HCT116 (cell line): ENCODE measurements at regions not wholly inside any gene's neighbourhood (a gene's known extent, or its start where the extent isn't known, plus 50 kb on each side); places are given as distances from the start of the nearest gene placed in this dataset.

ENCODE experiments used
- ATAC-seq: fragments of 200-7000 bp; cut with Tn5 transposase; 2 replicates; pipeline ENCODE4 v1.9.1; 2020; ENCODE audit warnings: mild to moderate bottlenecking, moderate library complexity
- BruUV-seq: library from RNA; stranded (reverse); fragments of 400-500 nt; replicated peaks from 2 replicates; lab custom pipeline; 2021; lab: Mats Ljungman, UMichigan
- CTCF ChIA-PET: fragments of 300-600 bp; sonication (Branson Sonifier 250); formaldehyde crosslinking; loops from one replicate; lab custom pipeline; 2021; ENCODE audit warnings: antibody characterized with exemption; lab: Charles Lee
- POLR2A ChIA-PET: fragments of 300-600, 350-600 bp; sonication (Branson Sonifier 250); formaldehyde crosslinking; loops from one replicate; lab custom pipeline; 2021; ENCODE audit warnings: antibody characterized with exemption; lab: Charles Lee
- RAD21 ChIA-PET, 2 experiments: fragments of 300-600 bp; sonication (Branson Sonifier 250); formaldehyde crosslinking; loops; one replicate each; lab custom pipeline; 2023; ENCODE audit warnings: low total read pairs in 2 of 2; ENCODE audit not compliant: uncharacterized antibody in 2 of 2, unreplicated experiment in 2 of 2, low non-redundant PET in 1 of 2; lab: Charles Lee
- DNase-seq: peaks from one replicate; pipeline ENCODE4 v3.0.0-alpha.2; 2010; ENCODE audit warnings: low read depth, low spot score
- H2AFZ ChIP-seq: fragments of 200-600 bp; shearing (Covaris generic), sonication (generic); 2 replicates; pipeline ENCODE4 v1.6.1; 2017; ENCODE audit warnings: low read depth, mixed run types, mixed read lengths, antibody characterized with exemption, low read length; ENCODE audit not compliant: poor library complexity, severe bottlenecking
- H3K27ac ChIP-seq: 2 replicates; pipeline ENCODE4 v1.5.1; 2012; ENCODE audit warnings: low read depth, low read length
- H3K27me3 ChIP-seq: fragments of 200-600 bp; sonication (generic); 2 replicates; pipeline ENCODE4 v1.6.1; 2016; ENCODE audit warnings: mixed run types, low read length, mixed read lengths; ENCODE audit not compliant: insufficient read depth
- H3K36me3 ChIP-seq, 2 experiments: fragments of 200-500 bp in 1 of 2; fragments of 200-600 bp in 1 of 2; sonication (Bioruptor generic) in 1 of 2; sonication (generic) in 1 of 2; 2 replicates each; pipeline versions ENCODE4 v1.5.1 to v1.6.1; 2014 to 2016; ENCODE audit warnings: low read length in 2 of 2, inconsistent platforms in 1 of 2, mixed read lengths in 1 of 2, mixed run types in 1 of 2; ENCODE audit not compliant: insufficient read depth in 2 of 2, control insufficient read depth in 1 of 2
- H3K4me1 ChIP-seq, 2 experiments: fragments of 200-600 bp in 1 of 2; sonication (generic) in 1 of 2; 2 replicates each; pipeline versions ENCODE4 v1.5.1 to v1.6.1; 2012 to 2017; ENCODE audit warnings: low read length in 2 of 2, inconsistent platforms in 1 of 2, mild to moderate bottlenecking in 1 of 2, mixed read lengths in 1 of 2, mixed run types in 1 of 2, moderate library complexity in 1 of 2; ENCODE audit not compliant: insufficient read depth in 2 of 2, control insufficient read depth in 1 of 2
- H3K4me2 ChIP-seq: fragments of 200-600 bp; sonication (generic); 2 replicates; pipeline ENCODE4 v1.6.1; 2017; ENCODE audit warnings: mixed run types, low read length, mixed read lengths
- H3K4me3 ChIP-seq, 2 experiments: fragments of 200-600 bp in 1 of 2; sonication (generic) in 1 of 2; replicated peaks in 1 of 2; 2 replicates each; pipeline ENCODE4 v1.5.1; 2011 to 2016; ENCODE audit warnings: low read length in 2 of 2, control low read depth in 1 of 2, low read depth in 1 of 2, mild to moderate bottlenecking in 1 of 2, mixed read lengths in 1 of 2, mixed run types in 1 of 2
- H3K79me2 ChIP-seq: fragments of 200-600 bp; sonication (generic); 2 replicates; pipeline ENCODE4 v1.6.1; 2017; ENCODE audit warnings: mild to moderate bottlenecking, mixed run types, low read length, moderate library complexity, mixed read lengths; ENCODE audit not compliant: insufficient read depth
- H3K9ac ChIP-seq: fragments of 200-600 bp; sonication (generic); 2 replicates; pipeline ENCODE4 v1.6.1; 2016; ENCODE audit warnings: low read length, mixed read lengths
- H3K9me2 ChIP-seq: fragments of 200-600 bp; sonication (generic), shearing (Covaris generic); 2 replicates; pipeline ENCODE4 v1.6.1; 2017; ENCODE audit warnings: mixed run types, mild to moderate bottlenecking, moderate library complexity; ENCODE audit not compliant: insufficient read depth
- H3K9me3 ChIP-seq, 2 experiments: fragments of 200-500 bp in 1 of 2; fragments of 200-600 bp in 1 of 2; sonication (Bioruptor generic) in 1 of 2; sonication (generic) in 1 of 2; 2 replicates each; pipeline ENCODE4 v1.6.1; 2014 to 2017; ENCODE audit warnings: low read length in 2 of 2, mixed read lengths in 2 of 2, inconsistent platforms in 1 of 2, low read depth in 1 of 2, mild to moderate bottlenecking in 1 of 2, mixed run types in 1 of 2, moderate library complexity in 1 of 2; ENCODE audit not compliant: control insufficient read depth in 1 of 2, insufficient read depth in 1 of 2
- H4K20me1 ChIP-seq: fragments of 200-600 bp; sonication (generic), shearing (Covaris generic); 2 replicates; pipeline ENCODE4 v1.6.1; 2017; ENCODE audit warnings: mixed run types, mild to moderate bottlenecking, moderate library complexity; ENCODE audit not compliant: insufficient read depth
- EGR1 ChIP-seq: IDR thresholded peaks from 2 replicates; pipeline ENCODE4 v1.6.1; 2012; ENCODE audit warnings: low read depth
- ELF1 ChIP-seq: IDR thresholded peaks from 2 replicates; pipeline ENCODE4 v1.6.1; 2012; ENCODE audit warnings: low read depth, borderline replicate concordance
- EZH2phosphoT487 ChIP-seq: fragments of 200-600 bp; IDR thresholded peaks from 2 replicates; pipeline ENCODE4 v1.6.1; 2018; ENCODE audit warnings: antibody characterized with exemption, borderline replicate concordance
- FOSL1 ChIP-seq: IDR thresholded peaks from 2 replicates; pipeline ENCODE4 v1.6.1; 2012; ENCODE audit warnings: low read depth
- JUND ChIP-seq: IDR thresholded peaks from 2 replicates; pipeline ENCODE4 v1.6.1; 2012
- POLR2A ChIP-seq: IDR thresholded peaks from 2 replicates; pipeline ENCODE4 v1.7.0; 2011; ENCODE audit warnings: borderline replicate concordance; ENCODE audit not compliant: insufficient read depth, insufficient read length; ENCODE audit errors: extremely low read depth
- RAD21 ChIP-seq: IDR thresholded peaks from 2 replicates; pipeline ENCODE4 v1.6.1; 2012; ENCODE audit warnings: low read depth, mild to moderate bottlenecking
- SIN3A ChIP-seq: IDR thresholded peaks from 2 replicates; pipeline ENCODE4 v1.6.1; 2012; ENCODE audit warnings: low read depth
- SRF ChIP-seq: IDR thresholded peaks from 2 replicates; pipeline ENCODE4 v1.6.1; 2012; ENCODE audit warnings: low read depth
- TCF7L2 ChIP-seq: IDR thresholded peaks from 2 replicates; pipeline ENCODE4 v1.7.0; 2011; ENCODE audit warnings: borderline replicate concordance, inconsistent platforms; ENCODE audit not compliant: insufficient read depth, insufficient read length; ENCODE audit errors: extremely low read depth
- YY1 ChIP-seq: IDR thresholded peaks from 2 replicates; pipeline ENCODE4 v1.6.1; 2011; ENCODE audit warnings: low read length, low read depth, moderate library complexity, mild to moderate bottlenecking; ENCODE audit not compliant: insufficient replicate concordance; ENCODE audit errors: extremely low read depth
- intact Hi-C: fragments of 100-400 bp; cut with micrococcal nuclease; formaldehyde crosslinking; loops from 2 replicates; pipeline ENCODE4 v1.10.0; 2022
- TF ChIP-seq, protein P1 (sequence below): IDR thresholded peaks from 2 replicates; pipeline ENCODE4 v1.6.1; 2012

- no peak overlapping the region for H2AFZ ChIP-seq
- ATAC-seq = no peak
- no peaks in the 10 kb centered on the region for H3K4me1 ChIP-seq
- no peaks in the 10 kb centered on the region for H4K20me1 ChIP-seq
- POLR2A ChIA-PET = no interaction called here
- TF ChIP-seq POLR2A (no peak), JUND (no peak), YY1 (no peak)
- no peak overlapping the region for H3K9ac ChIP-seq
- intact Hi-C loops = no loop called here
- H3K9me2 ChIP-seq = no peaks in the 10 kb centered on the region
- no peak overlapping the region for H3K4me3 ChIP-seq
- CTCF ChIA-PET = no interaction called here
- no peaks in the 10 kb centered on the region for H3K9me3 ChIP-seq
- H3K79me2 ChIP-seq = no peaks in the 10 kb centered on the region
- no peak for DNase-seq
- H3K27me3 ChIP-seq = no peaks in the 10 kb centered on the region
- RAD21 ChIA-PET = no interaction called here
- no peaks in the 10 kb centered on the region for H3K36me3 ChIP-seq
- H3K27ac ChIP-seq = no peak overlapping the region
- H3K4me2 ChIP-seq = no peak overlapping the region
- no TSS peak for BruUV-seq
Observed at GRCh38 chr10:91571671-91572070, 61.2 kb downstream of the PPP1R3C start.

GRCh38 chr10:91570220-91570619 lies 62.7 kb downstream of the PPP1R3C start:
- ChIA-PET POLR2A (no interaction called here), RAD21 (interaction anchor here in 1 of 2 experiments (0.7 kb wide), 1 partner anchor 34 kb away, joined by 3 read pairs; no protein-coding TSS in a partner anchor)

More at GRCh38 chr10:91570220-91570619, 62.7 kb downstream of the PPP1R3C start:
- Histone ChIP-seq H4K20me1 (no peaks in the 10 kb centered on the region), H3K9ac (no peak overlapping the region), H2AFZ (no peak overlapping the region), H3K36me3 (no peaks in the 10 kb centered on the region), H3K79me2 (no peaks in the 10 kb centered on the region), H3K4me1 (no peaks in the 10 kb centered on the region), H3K9me2 (no peaks in the 10 kb centered on the region), H3K4me2 (no peak overlapping the region), H3K27ac (no peak overlapping the region), H3K9me3 (no peaks in the 10 kb centered on the region), H3K27me3 (no peaks in the 10 kb centered on the region), H3K4me3 (no peak overlapping the region)
- ATAC-seq = no peak
- TF ChIP-seq YY1 (no peak), SRF (no peak), RAD21 (no peak), FOSL1 (no peak), EGR1 (no peak), EZH2phosphoT487 (no peak), TCF7L2 (no peak), SIN3A (no peak), ELF1 (no peak), POLR2A (no peak)
- TF ChIP-seq, protein P1, sequence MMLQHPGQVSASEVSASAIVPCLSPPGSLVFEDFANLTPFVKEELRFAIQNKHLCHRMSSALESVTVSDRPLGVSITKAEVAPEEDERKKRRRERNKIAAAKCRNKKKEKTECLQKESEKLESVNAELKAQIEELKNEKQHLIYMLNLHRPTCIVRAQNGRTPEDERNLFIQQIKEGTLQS = no peak
- DNase-seq = no peak
- intact Hi-C loops = no loop called here
- BruUV-seq = no TSS peak
- CTCF ChIA-PET = no interaction called here
